Uterus (tissue), 3 donors: ENCODE measurements at regions not wholly inside any gene's neighbourhood (a gene's known extent, or its start where the extent isn't known, plus 50 kb on each side); places are given as distances from the start of the nearest gene placed in this dataset.

ENCODE experiments used
- DNase-seq, 2 donors: peaks; one replicate each; pipeline ENCODE4 v3.0.0-alpha.2; 2019 to 2020
- H3K27ac ChIP-seq, 2 donors: fragments of 200-600 bp; sonication (generic); 1 replicate in 1 of 2; 2 replicates in 1 of 2; pipeline ENCODE4 v1.5.1; 2016 to 2018
- H3K27me3 ChIP-seq, 2 donors: fragments of 200-600 bp; sonication (generic); one replicate each; pipeline ENCODE4 v1.5.1; 2018 to 2019; ENCODE audit warnings: control low read depth in 1 of 2
- H3K36me3 ChIP-seq, 2 donors: fragments of 200-600 bp; sonication (generic); one replicate each; pipeline ENCODE4 v1.5.1; 2019; ENCODE audit warnings: control low read depth in 1 of 2
- H3K4me1 ChIP-seq, 2 donors: fragments of 200-600 bp; sonication (generic); one replicate each; pipeline ENCODE4 v1.5.1; 2018 to 2019; ENCODE audit warnings: control low read depth in 1 of 2
- H3K4me3 ChIP-seq, 2 donors: fragments of 200-600 bp; sonication (generic); 1 replicate in 1 of 2; 2 replicates in 1 of 2; pipeline ENCODE4 v1.5.1; 2018 to 2019; ENCODE audit warnings: mild to moderate bottlenecking in 1 of 2
- H3K9me3 ChIP-seq, 2 donors: fragments of 200-600 bp; sonication (generic); one replicate each; pipeline ENCODE4 v1.5.1; 2019; ENCODE audit warnings: control low read depth in 1 of 2
- POLR2A ChIP-seq, 2 donors: fragments of 450-650 bp; IDR thresholded peaks; one replicate each; pipeline ENCODE4 v1.6.1; 2016; ENCODE audit warnings: antibody characterized with exemption in 2 of 2, mild to moderate bottlenecking in 1 of 2, moderate library complexity in 1 of 2
- intact Hi-C: fragments of 100-400 bp; cut with DNase I; formaldehyde crosslinking; loops from one replicate; pipeline ENCODE4 v1.15.1; 2023; ENCODE audit warnings: low total_unique reads
- TF ChIP-seq, protein P1 (sequence below), 4 experiments: fragments of 200-600 bp in 2 of 4; fragments of 450-650 bp in 2 of 4; sonication (generic) in 2 of 4; IDR thresholded peaks; one replicate each; pipeline ENCODE4 v1.5.1; 2016 to 2019; ENCODE audit warnings: antibody characterized with exemption in 4 of 4, mild to moderate bottlenecking in 2 of 4, moderate library complexity in 1 of 4
- donor health status: DM: yes; HTN: yes; CAD: no.

DNA sequence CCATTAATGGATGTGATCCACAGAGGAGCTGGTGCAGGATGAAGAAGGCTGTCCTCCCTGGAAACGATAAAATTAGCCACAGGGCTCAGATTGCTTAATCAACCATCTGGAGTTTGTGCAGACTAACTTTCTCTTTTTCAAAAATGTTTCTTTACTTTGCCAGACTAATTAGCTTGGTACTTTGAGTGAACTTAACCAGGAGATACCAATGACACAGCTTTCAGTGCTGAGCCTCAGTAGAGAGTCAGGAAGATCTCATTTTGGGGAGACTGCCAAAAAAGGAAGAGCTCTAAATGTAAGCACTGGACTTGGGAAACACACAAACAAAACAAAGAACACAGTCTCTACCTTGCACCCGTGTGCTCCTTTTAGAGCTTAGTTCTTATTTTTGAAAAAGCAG lies 248.1 kb upstream of the DEPDC1 start:
- DNase-seq: no peak
- peaks cover 0 to 4% of the 10 kb centered on the region in 2 donors for H3K4me1 ChIP-seq
- intact Hi-C loops: no loop called here
- TF ChIP-seq POLR2A (IDR thresholded peaks at IDR 0.05): no peak
- TF ChIP-seq, protein P1, sequence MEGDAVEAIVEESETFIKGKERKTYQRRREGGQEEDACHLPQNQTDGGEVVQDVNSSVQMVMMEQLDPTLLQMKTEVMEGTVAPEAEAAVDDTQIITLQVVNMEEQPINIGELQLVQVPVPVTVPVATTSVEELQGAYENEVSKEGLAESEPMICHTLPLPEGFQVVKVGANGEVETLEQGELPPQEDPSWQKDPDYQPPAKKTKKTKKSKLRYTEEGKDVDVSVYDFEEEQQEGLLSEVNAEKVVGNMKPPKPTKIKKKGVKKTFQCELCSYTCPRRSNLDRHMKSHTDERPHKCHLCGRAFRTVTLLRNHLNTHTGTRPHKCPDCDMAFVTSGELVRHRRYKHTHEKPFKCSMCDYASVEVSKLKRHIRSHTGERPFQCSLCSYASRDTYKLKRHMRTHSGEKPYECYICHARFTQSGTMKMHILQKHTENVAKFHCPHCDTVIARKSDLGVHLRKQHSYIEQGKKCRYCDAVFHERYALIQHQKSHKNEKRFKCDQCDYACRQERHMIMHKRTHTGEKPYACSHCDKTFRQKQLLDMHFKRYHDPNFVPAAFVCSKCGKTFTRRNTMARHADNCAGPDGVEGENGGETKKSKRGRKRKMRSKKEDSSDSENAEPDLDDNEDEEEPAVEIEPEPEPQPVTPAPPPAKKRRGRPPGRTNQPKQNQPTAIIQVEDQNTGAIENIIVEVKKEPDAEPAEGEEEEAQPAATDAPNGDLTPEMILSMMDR (IDR thresholded peaks at IDR 0.05): no peak
- H3K27ac ChIP-seq: no peak overlapping the region
- no peak overlapping the region for H3K4me3 ChIP-seq
- no peaks in the 10 kb centered on the region for H3K27me3 ChIP-seq
- H3K9me3 ChIP-seq: no peaks in the 10 kb centered on the region
- no peaks in the 10 kb centered on the region for H3K36me3 ChIP-seq

DNA sequence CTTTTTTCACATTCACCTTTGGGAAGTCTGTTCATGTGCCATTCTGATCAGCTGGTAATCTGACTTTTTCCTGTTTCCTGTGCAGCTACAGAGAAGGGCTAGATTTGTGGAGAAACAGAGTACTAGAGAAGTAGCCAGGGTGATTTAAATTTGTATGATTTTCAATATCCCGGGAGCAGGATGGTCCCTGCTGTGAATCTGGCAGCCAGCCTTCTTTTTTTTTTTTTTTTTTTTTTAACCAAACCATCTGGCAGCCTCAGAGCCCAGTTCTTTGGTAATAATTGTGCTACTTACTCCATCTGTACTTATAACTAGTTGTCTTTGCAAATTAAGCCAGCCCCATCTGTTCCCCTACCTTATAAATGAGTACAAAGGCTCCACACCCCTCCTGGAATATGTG lies 248.6 kb upstream of the DEPDC1 start:
- intact Hi-C loops: no loop called here
- Histone ChIP-seq H3K4me1 (peaks cover 0 to 4% of the 10 kb centered on the region in 2 donors), H3K9me3 (no peaks in the 10 kb centered on the region), H3K27ac (no peak overlapping the region), H3K36me3 (no peaks in the 10 kb centered on the region), H3K4me3 (no peak overlapping the region), H3K27me3 (no peaks in the 10 kb centered on the region)
- no peak for DNase-seq
- TF ChIP-seq, protein P1 (IDR thresholded peaks at IDR 0.05): no peak
- TF ChIP-seq POLR2A (IDR thresholded peaks at IDR 0.05): no peak

DNA sequence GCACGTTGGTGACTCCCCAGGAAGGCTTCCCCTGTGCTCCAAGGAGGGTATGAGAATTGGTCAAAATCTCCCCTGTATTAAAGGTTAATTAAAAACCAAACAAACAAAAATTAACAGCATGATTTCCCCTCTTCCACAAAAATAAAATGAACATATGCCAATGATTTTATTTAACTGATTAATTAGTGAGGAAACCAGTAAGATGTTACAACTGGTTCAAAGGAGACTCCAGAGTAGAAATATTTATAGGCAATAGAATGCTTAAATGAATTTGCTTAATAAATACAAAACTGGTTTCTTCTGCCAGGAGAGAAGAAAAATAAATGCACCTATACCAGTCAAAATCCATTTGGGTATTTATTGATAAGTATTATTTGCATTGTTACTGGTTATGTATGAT lies 249.5 kb upstream of the DEPDC1 start:
- H3K4me3 ChIP-seq: no peak overlapping the region
- peaks cover 0 to 4% of the 10 kb centered on the region in 2 donors for H3K4me1 ChIP-seq
- no peaks in the 10 kb centered on the region for H3K9me3 ChIP-seq
- H3K27me3 ChIP-seq: no peaks in the 10 kb centered on the region
- H3K27ac ChIP-seq: no peak overlapping the region
- TF ChIP-seq, protein P1 (IDR thresholded peaks at IDR 0.05): no peak
- TF ChIP-seq POLR2A (IDR thresholded peaks at IDR 0.05): no peak
- intact Hi-C loops: no loop called here
- no peak for DNase-seq
- H3K36me3 ChIP-seq: no peaks in the 10 kb centered on the region

DNA sequence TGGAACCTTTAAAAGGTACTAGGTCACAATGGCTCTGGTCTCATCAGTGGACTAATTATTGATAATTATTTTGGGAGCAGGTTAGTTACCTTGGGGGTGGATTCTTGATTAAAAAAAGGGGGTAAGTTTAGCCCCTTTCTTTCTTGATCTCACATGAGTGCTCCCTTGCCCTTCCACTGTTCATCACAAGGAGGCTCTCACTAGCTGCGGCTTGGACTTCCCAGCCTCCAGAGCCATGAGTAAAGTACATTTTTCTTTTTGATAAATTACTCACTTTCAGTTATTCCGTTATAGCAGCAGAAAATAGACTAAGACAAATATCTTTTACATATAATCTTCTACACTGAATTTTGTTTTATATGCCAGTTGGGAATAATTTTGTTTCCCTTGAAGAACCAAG lies 254.8 kb upstream of the DEPDC1 start:
- intact Hi-C loops: no loop called here
- H3K27ac ChIP-seq: no peak overlapping the region
- H3K4me1 ChIP-seq: no peaks in the 10 kb centered on the region
- no peak overlapping the region for H3K4me3 ChIP-seq
- TF ChIP-seq, protein P1 (IDR thresholded peaks at IDR 0.05): no peak
- TF ChIP-seq POLR2A (IDR thresholded peaks at IDR 0.05): no peak
- H3K27me3 ChIP-seq: no peaks in the 10 kb centered on the region
- H3K36me3 ChIP-seq: no peaks in the 10 kb centered on the region
- DNase-seq: no peak
- H3K9me3 ChIP-seq: no peaks in the 10 kb centered on the region

DNA sequence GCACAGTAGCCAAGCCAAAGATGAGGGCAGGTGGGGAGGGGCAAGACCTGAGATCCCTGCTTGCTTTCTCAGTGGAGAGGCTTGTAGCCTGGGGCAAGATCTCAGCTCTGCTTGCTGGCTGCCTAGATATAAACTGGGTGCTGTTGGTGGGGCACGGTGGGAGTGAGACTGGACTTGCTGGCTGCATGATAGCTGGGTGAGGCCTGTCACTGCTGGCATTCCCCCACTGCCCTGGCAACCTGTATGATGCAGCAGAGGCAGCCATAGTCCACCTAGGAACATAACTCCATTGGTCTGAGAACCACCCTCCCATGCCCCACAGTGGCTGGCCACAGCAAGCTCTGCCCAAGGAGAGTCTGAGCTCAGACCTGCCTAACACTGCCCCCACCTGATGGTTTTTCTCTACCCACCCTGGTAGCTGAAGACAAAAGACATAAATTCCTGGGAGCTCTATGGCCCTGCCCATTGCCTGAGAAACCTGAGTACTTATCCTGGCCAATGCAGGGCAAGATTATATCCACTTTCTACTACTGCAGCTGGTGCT lies 261.9 kb upstream of the DEPDC1 start:
- H3K36me3 ChIP-seq: no peaks in the 10 kb centered on the region
- no peaks in the 10 kb centered on the region for H3K27me3 ChIP-seq
- no peaks in the 10 kb centered on the region for H3K9me3 ChIP-seq
- no peak for DNase-seq
- no peak for TF ChIP-seq POLR2A (IDR thresholded peaks at IDR 0.05)
- TF ChIP-seq, protein P1 (IDR thresholded peaks at IDR 0.05): no peak
- no peak overlapping the region for H3K4me3 ChIP-seq
- intact Hi-C loops: no loop called here
- H3K4me1 ChIP-seq: no peaks in the 10 kb centered on the region
- no peak overlapping the region for H3K27ac ChIP-seq
